CD14-positive monocyte (primary cell): ENCODE measurements at regions not wholly inside any gene's neighbourhood (a gene's known extent, or its start where the extent isn't known, plus 50 kb on each side); places are given as distances from the start of the nearest gene placed in this dataset.

Experiments used
- DNase-seq, 3 donors: peaks; one replicate each; pipeline ENCODE4 v3.0.0-alpha.2; 2011 to 2022
- H2AFZ ChIP-seq: 2 replicates; pipeline ENCODE4 v1.6.0; 2012; ENCODE audit warnings: mild to moderate bottlenecking, low read depth, low read length, inconsistent platforms; ENCODE audit not compliant: insufficient read depth, poor library complexity, severe bottlenecking
- H3K27ac ChIP-seq, 2 donors: 1 replicate in 1 of 2; 2 replicates in 1 of 2; pipeline ENCODE4 v1.5.1; 2012 to 2013; ENCODE audit warnings: low read length in 2 of 2, control low read depth in 1 of 2, inconsistent platforms in 1 of 2, low read depth in 1 of 2, mild to moderate bottlenecking in 1 of 2
- H3K27me3 ChIP-seq, 2 donors: one replicate each; pipeline versions ENCODE4 v1.6.0 to v1.6.1; 2011 to 2013; ENCODE audit warnings: low read length in 2 of 2; ENCODE audit not compliant: control insufficient read depth in 2 of 2, insufficient read depth in 2 of 2
- H3K36me3 ChIP-seq, 2 donors: replicated peaks in 1 of 2; 1 replicate in 1 of 2; 2 replicates in 1 of 2; pipeline versions ENCODE4 v1.5.1 to v1.6.1; 2012 to 2013; ENCODE audit warnings: low read length in 2 of 2, control low read depth in 1 of 2, inconsistent platforms in 1 of 2, mild to moderate bottlenecking in 1 of 2; ENCODE audit not compliant: insufficient read depth in 2 of 2, control insufficient read depth in 1 of 2
- H3K4me1 ChIP-seq, 2 donors: 1 replicate in 1 of 2; 2 replicates in 1 of 2; pipeline versions ENCODE4 v1.5.1 to v1.6.1; 2012 to 2013; ENCODE audit warnings: low read length in 2 of 2, control low read depth in 1 of 2, inconsistent platforms in 1 of 2, mild to moderate bottlenecking in 1 of 2, moderate library complexity in 1 of 2; ENCODE audit not compliant: insufficient read depth in 2 of 2, control insufficient read depth in 1 of 2
- H3K4me2 ChIP-seq: replicated peaks from 2 replicates; pipeline ENCODE3; 2012; ENCODE audit warnings: low read length, moderate library complexity, mild to moderate bottlenecking; ENCODE audit not compliant: poor library complexity, severe bottlenecking; ENCODE audit errors: extremely low read depth
- H3K4me3 ChIP-seq, 3 experiments: fragments of 200-600 bp in 1 of 3; sonication (generic) in 1 of 3; replicated peaks in 1 of 3; 1 replicate in 2 of 3; 2 replicates in 1 of 3; pipeline ENCODE4 v1.5.1; 2011 to 2013; ENCODE audit warnings: low read length in 3 of 3, mild to moderate bottlenecking in 3 of 3, control low read depth in 2 of 3, low read depth in 2 of 3, inconsistent platforms in 1 of 3, moderate library complexity in 1 of 3
- H3K79me2 ChIP-seq: 2 replicates; pipeline ENCODE4 v1.6.0; 2012; ENCODE audit warnings: mild to moderate bottlenecking, control low read depth, inconsistent platforms, low read length, moderate library complexity; ENCODE audit not compliant: insufficient read depth
- H3K9ac ChIP-seq: 2 replicates; pipeline ENCODE4 v1.6.0; 2017; ENCODE audit warnings: low read length, mild to moderate bottlenecking; ENCODE audit not compliant: insufficient read depth, poor library complexity, severe bottlenecking
- H3K9me3 ChIP-seq, 2 donors: replicated peaks in 1 of 2; 1 replicate in 1 of 2; 2 replicates in 1 of 2; pipeline versions ENCODE4 v1.5.1 to v1.6.1; 2012 to 2013; ENCODE audit warnings: low read length in 2 of 2, control low read depth in 1 of 2; ENCODE audit not compliant: control insufficient read depth in 1 of 2, insufficient read depth in 1 of 2
- H4K20me1 ChIP-seq: 2 replicates; pipeline ENCODE4 v1.6.0; 2012; ENCODE audit warnings: mild to moderate bottlenecking, low read length, control low read depth, moderate library complexity; ENCODE audit not compliant: insufficient read depth
- H3K27ac Mint-ChIP-seq, 7 donors: one replicate each; pipeline ENCODE4 v1.8.0; 2020; ENCODE audit warnings: mild to moderate bottlenecking in 7 of 7, mixed read lengths in 7 of 7, moderate library complexity in 6 of 7, inconsistent platforms in 2 of 7
- H3K27me3 Mint-ChIP-seq, 3 donors: one replicate each; pipeline ENCODE4 v1.8.0; 2021 to 2022; ENCODE audit warnings: low read depth in 3 of 3, mild to moderate bottlenecking in 3 of 3, mixed read lengths in 3 of 3, moderate library complexity in 3 of 3, inconsistent platforms in 1 of 3
- H3K36me3 Mint-ChIP-seq, 2 donors: one replicate each; pipeline ENCODE4 v1.8.0; 2020; ENCODE audit warnings: mixed read lengths in 2 of 2, inconsistent platforms in 1 of 2, mild to moderate bottlenecking in 1 of 2
- H3K4me1 Mint-ChIP-seq: one replicate; pipeline ENCODE4 v1.8.0; 2020; ENCODE audit warnings: mild to moderate bottlenecking, mixed read lengths
- H3K4me3 Mint-ChIP-seq, 2 donors: one replicate each; pipeline ENCODE4 v1.8.0; 2020; ENCODE audit warnings: mild to moderate bottlenecking in 2 of 2, mixed read lengths in 2 of 2, moderate library complexity in 1 of 2
- H3K9me3 Mint-ChIP-seq, 7 donors: one replicate each; pipeline ENCODE4 v1.8.0; 2020 to 2022; ENCODE audit warnings: mixed read lengths in 7 of 7, mild to moderate bottlenecking in 6 of 7, moderate library complexity in 6 of 7, inconsistent platforms in 2 of 7
- CTCF ChIP-seq: fragments of 200-600 bp; IDR thresholded peaks from one replicate; pipeline ENCODE4 v1.8.0; 2022; ENCODE audit warnings: antibody characterized with exemption, mild to moderate bottlenecking
- WGBS: methylation state at CpG from one replicate; pipeline ENCODE4 v1.1.5; 2013; ENCODE audit warnings: missing lambda C conversion rate; ENCODE audit not compliant: insufficient coverage; 5-methylcytosine and 5-hydroxymethylcytosine counted together
- intact Hi-C, 2 donors: fragments of 100-400 bp; cut with micrococcal nuclease; formaldehyde crosslinking; loops; one replicate each; pipeline versions ENCODE4 v1.15.0 to v1.15.1; 2023

GRCh38 chr12:39199351-39199750 lies 243.6 kb downstream of the KIF21A start:
- H3K4me1 ChIP-seq, result no peaks in the 10 kb centered on the region
- no peak overlapping the region for H3K4me2 ChIP-seq
- no peak overlapping the region for H3K27ac Mint-ChIP-seq
- peaks cover 5 to 22% of the 10 kb centered on the region in 2 donors for H3K9me3 ChIP-seq
- no peaks in the 10 kb centered on the region for H3K79me2 ChIP-seq
- H3K36me3 ChIP-seq, result no peaks in the 10 kb centered on the region
- no peak overlapping the region for H3K4me3 ChIP-seq
- no peak for DNase-seq
- no peak overlapping the region for H3K9ac ChIP-seq
- H3K27ac ChIP-seq, result no peak overlapping the region
- WGBS, result 9% methylated on average over 3 of the region's 4 CpGs
- no peaks in the 10 kb centered on the region for H4K20me1 ChIP-seq
- no peaks in the 10 kb centered on the region for H3K4me1 Mint-ChIP-seq
- H3K27me3 Mint-ChIP-seq, result no peaks in the 10 kb centered on the region
- H3K4me3 Mint-ChIP-seq, result no peak overlapping the region
- intact Hi-C loops, result no loop called here
- no peak overlapping the region for H2AFZ ChIP-seq
- TF ChIP-seq CTCF, result no peak
- H3K9me3 Mint-ChIP-seq, result peaks cover 6 to 28% (median 21%) of the 10 kb centered on the region in 7 donors
- no peaks in the 10 kb centered on the region for H3K27me3 ChIP-seq
- no peaks in the 10 kb centered on the region for H3K36me3 Mint-ChIP-seq

- no peak overlapping the region for H3K4me3 ChIP-seq
- H3K9me3 Mint-ChIP-seq, result peaks cover 0 to 11% (median 2%) of the 10 kb centered on the region in 7 donors
- no peaks in the 10 kb centered on the region for H4K20me1 ChIP-seq
- H3K36me3 ChIP-seq, result no peaks in the 10 kb centered on the region
- peaks cover 0 to 4% (median 0%) of the 10 kb centered on the region in 3 donors for H3K27me3 Mint-ChIP-seq
- H3K9me3 ChIP-seq, result peaks cover 0 to 8% of the 10 kb centered on the region in 2 donors
- no peak overlapping the region for H3K4me3 Mint-ChIP-seq
- H3K9ac ChIP-seq, result no peak overlapping the region
- H3K27me3 ChIP-seq, result no peaks in the 10 kb centered on the region
- H3K27ac ChIP-seq, result no peak overlapping the region
- H3K4me2 ChIP-seq, result no peak overlapping the region
- H3K36me3 Mint-ChIP-seq, result no peaks in the 10 kb centered on the region
- no peak for TF ChIP-seq CTCF
- no peak overlapping the region for H2AFZ ChIP-seq
- no peaks in the 10 kb centered on the region for H3K4me1 ChIP-seq
- intact Hi-C loops, result no loop called here
- no CpG with 5 or more reads among the region's 5 CpGs for WGBS
- no peak for DNase-seq
- no peaks in the 10 kb centered on the region for H3K79me2 ChIP-seq
- no peak overlapping the region for H3K27ac Mint-ChIP-seq
- H3K4me1 Mint-ChIP-seq, result no peaks in the 10 kb centered on the region
Observed at GRCh38 chr12:39188689-39189088, 254.2 kb downstream of the KIF21A start.
